ENCODE measurements at regions not wholly inside any gene's neighbourhood (a gene's known extent, or its start where the extent isn't known, plus 50 kb on each side); places are given as distances from the start of the nearest gene placed in this dataset.

GRCh38 chr9:108579757-108580439 is 275.9 kb downstream of the ACTL7B start:
- peak; percentile 96 for DNase-seq (ENCODE audit: low read depth)
- TF ChIP-seq MYC (IDR thresholded peaks at IDR 0.05; ENCODE audit: low read depth, low read length), result peak; percentile 53; the same call in 1 of the 2 replicates
- no peak for TF ChIP-seq POLR2A (IDR thresholded peaks at IDR 0.05; ENCODE audit: extremely low read depth, insufficient read length)
- TF ChIP-seq MAX (IDR thresholded peaks at IDR 0.05; ENCODE audit: low read depth, low read length), result peak; percentile 30; the same call in 1 of the 2 replicates
- H3K4me3 ChIP-seq (ENCODE audit: low read depth, low read length), result no peak overlapping the region

GRCh38 chr9:108575276-108575675 is 280.5 kb downstream of the ACTL7B start:
- TF ChIP-seq CTCF (IDR thresholded peaks at IDR 0.05; ENCODE audit: low read depth, low read length) (no peak), MYC (IDR thresholded peaks at IDR 0.05; ENCODE audit: low read depth, low read length) (no peak), MAX (IDR thresholded peaks at IDR 0.05; ENCODE audit: low read depth, low read length) (no peak), POLR2A (IDR thresholded peaks at IDR 0.05; ENCODE audit: extremely low read depth, insufficient read length) (no peak)
- H3K4me3 ChIP-seq (ENCODE audit: low read depth, low read length), result no peak overlapping the region
- no peak for DNase-seq (ENCODE audit: low read depth)

GRCh38 chr9:108569624-108570023 is 286.2 kb downstream of the ACTL7B start:
- no peak overlapping the region for H3K4me3 ChIP-seq (ENCODE audit: low read depth, low read length)
- no peak for TF ChIP-seq CTCF (IDR thresholded peaks at IDR 0.05; ENCODE audit: low read depth, low read length)
- TF ChIP-seq MAX (IDR thresholded peaks at IDR 0.05; ENCODE audit: low read depth, low read length), result no peak
- TF ChIP-seq POLR2A (IDR thresholded peaks at IDR 0.05; ENCODE audit: extremely low read depth, insufficient read length), result no peak
- TF ChIP-seq MYC (IDR thresholded peaks at IDR 0.05; ENCODE audit: low read depth, low read length), result no peak
- peak; percentile 40 for DNase-seq (ENCODE audit: low read depth)

GRCh38 chr9:108568093-108568492 is 287.7 kb downstream of the ACTL7B start:
- DNase-seq (ENCODE audit: low read depth), result no peak
- TF ChIP-seq CTCF (IDR thresholded peaks at IDR 0.05; ENCODE audit: low read depth, low read length) (no peak), MYC (IDR thresholded peaks at IDR 0.05; ENCODE audit: low read depth, low read length) (no peak), POLR2A (IDR thresholded peaks at IDR 0.05; ENCODE audit: extremely low read depth, insufficient read length) (no peak), MAX (IDR thresholded peaks at IDR 0.05; ENCODE audit: low read depth, low read length) (no peak)

GRCh38 chr9:108567571-108567970 is 288.2 kb downstream of the ACTL7B start:
- DNase-seq (ENCODE audit: low read depth), result no peak
- TF ChIP-seq CTCF (IDR thresholded peaks at IDR 0.05; ENCODE audit: low read depth, low read length) (no peak), POLR2A (IDR thresholded peaks at IDR 0.05; ENCODE audit: extremely low read depth, insufficient read length) (no peak), MAX (IDR thresholded peaks at IDR 0.05; ENCODE audit: low read depth, low read length) (no peak), MYC (IDR thresholded peaks at IDR 0.05; ENCODE audit: low read depth, low read length) (no peak)
- no peak overlapping the region for H3K4me3 ChIP-seq (ENCODE audit: low read depth, low read length)

More at GRCh38 chr9:108568093-108568492, 287.7 kb downstream of the ACTL7B start:
- no peak overlapping the region for H3K4me3 ChIP-seq (ENCODE audit: low read depth, low read length)

GRCh38 chr9:108565651-108566378 is 290.0 kb downstream of the ACTL7B start:
- peak; percentile 76 for DNase-seq (ENCODE audit: low read depth)
- TF ChIP-seq POLR2A (IDR thresholded peaks at IDR 0.05; ENCODE audit: extremely low read depth, insufficient read length) (no peak), CTCF (IDR thresholded peaks at IDR 0.05; ENCODE audit: low read depth, low read length) (peak; percentile 90)
- no peak overlapping the region for H3K4me3 ChIP-seq (ENCODE audit: low read depth, low read length)
